ENCODE measurements at regions not wholly inside any gene's neighbourhood (a gene's known extent, or its start where the extent isn't known, plus 50 kb on each side); places are given as distances from the start of the nearest gene placed in this dataset.

- TF ChIP-seq SMAD4 (CRISPR knock-in tag; IDR thresholded peaks at IDR 0.05) (no peak), TP53 (CRISPR knock-in tag; IDR thresholded peaks at IDR 0.05) (no peak), ZNF121 (CRISPR knock-in tag; IDR thresholded peaks at IDR 0.05) (no peak), MLX (CRISPR knock-in tag; IDR thresholded peaks at IDR 0.05) (no peak), ZNF396 (CRISPR knock-in tag; IDR thresholded peaks at IDR 0.05; ENCODE audit: borderline replicate concordance) (no peak), ZNF532 (CRISPR knock-in tag; IDR thresholded peaks at IDR 0.05; ENCODE audit: borderline replicate concordance) (no peak), OVOL2 (CRISPR knock-in tag; IDR thresholded peaks at IDR 0.05; ENCODE audit: borderline replicate concordance) (no peak)
These were observed 67.5 kb upstream of the PIK3R1 start (continued) for GRCh38 chr5:68148096-68148495.

GRCh38 chr5:68147659-68148058 is 67.9 kb upstream of the PIK3R1 start:
- ATAC-seq (no peak), DNase-seq (ENCODE audit: low spot score) (no peak)
- H3K9me3 Mint-ChIP-seq = peaks cover 20% of the 10 kb centered on the region
- no peak overlapping the region for H3K4me3 Mint-ChIP-seq
- H3K4me1 Mint-ChIP-seq = no peaks in the 10 kb centered on the region
- H3K36me3 Mint-ChIP-seq = peaks cover 12% of the 10 kb centered on the region
- H3K27ac Mint-ChIP-seq = no peak overlapping the region
- POLR2A ChIA-PET = interaction anchor here (0.6 kb wide), 1 partner anchor 457 kb away, joined by 3 read pairs; no protein-coding TSS in a partner anchor
- H3K27me3 Mint-ChIP-seq (ENCODE audit: low read depth) = no peaks in the 10 kb centered on the region
- CTCF ChIA-PET = no interaction called here
- TF ChIP-seq NFE2L1 (CRISPR knock-in tag; IDR thresholded peaks at IDR 0.05) = no peak
- TF ChIP-seq GTF2I (CRISPR knock-in tag; conservative IDR thresholded peaks at IDR 0.05) = no peak
- TF ChIP-seq ZNF416 (CRISPR knock-in tag; IDR thresholded peaks at IDR 0.05) = no peak
- TF ChIP-seq CTCF (IDR thresholded peaks at IDR 0.05) = no peak
- TF ChIP-seq EMX1 (CRISPR knock-in tag; IDR thresholded peaks at IDR 0.05) = no peak
- no peak for TF ChIP-seq TCF7 (CRISPR knock-in tag; IDR thresholded peaks at IDR 0.05; ENCODE audit: low read depth)
- no peak for TF ChIP-seq ATF6 (CRISPR knock-in tag; IDR thresholded peaks at IDR 0.05)
- no peak for TF ChIP-seq ZNF532 (CRISPR knock-in tag; IDR thresholded peaks at IDR 0.05; ENCODE audit: borderline replicate concordance)
- no peak for TF ChIP-seq ZNF512 (CRISPR knock-in tag; IDR thresholded peaks at IDR 0.05; ENCODE audit: borderline replicate concordance)
- TF ChIP-seq ZNF317 (CRISPR knock-in tag; IDR thresholded peaks at IDR 0.05; ENCODE audit: borderline replicate concordance, low read depth) = no peak
- TF ChIP-seq MXD4 (CRISPR knock-in tag; IDR thresholded peaks at IDR 0.05; ENCODE audit: borderline replicate concordance) = no peak
- TF ChIP-seq MLX (CRISPR knock-in tag; IDR thresholded peaks at IDR 0.05) = no peak
- TF ChIP-seq TEAD4 (CRISPR knock-in tag; IDR thresholded peaks at IDR 0.05) = no peak
- no peak for TF ChIP-seq ZNF425 (CRISPR knock-in tag; conservative IDR thresholded peaks at IDR 0.05)

Data from WTC11 (cell line).